Adrenal gland (tissue), 5 donors: ENCODE measurements at regions not wholly inside any gene's neighbourhood (a gene's known extent, or its start where the extent isn't known, plus 50 kb on each side); places are given as distances from the start of the nearest gene placed in this dataset.

Experiments used
- CTCF ChIP-seq, 6 experiments: fragments of 450-650 bp in 4 of 6; fragments of 200-600 bp in 2 of 6; sonication (generic) in 1 of 6; IDR thresholded peaks; 1 replicate in 5 of 6; 2 replicates in 1 of 6; pipeline versions ENCODE4 v1.5.1 to v1.8.0; 2016 to 2021; ENCODE audit warnings: antibody characterized with exemption in 6 of 6, mild to moderate bottlenecking in 2 of 6, moderate library complexity in 1 of 6
- POLR2A ChIP-seq, 2 donors: fragments of 450-650 bp; IDR thresholded peaks; one replicate each; pipeline ENCODE4 v1.6.1; 2017; ENCODE audit warnings: antibody characterized with exemption in 2 of 2, mild to moderate bottlenecking in 2 of 2, moderate library complexity in 1 of 2
- donor health status: DM: no; HTN: no; CAD: no.

DNA sequence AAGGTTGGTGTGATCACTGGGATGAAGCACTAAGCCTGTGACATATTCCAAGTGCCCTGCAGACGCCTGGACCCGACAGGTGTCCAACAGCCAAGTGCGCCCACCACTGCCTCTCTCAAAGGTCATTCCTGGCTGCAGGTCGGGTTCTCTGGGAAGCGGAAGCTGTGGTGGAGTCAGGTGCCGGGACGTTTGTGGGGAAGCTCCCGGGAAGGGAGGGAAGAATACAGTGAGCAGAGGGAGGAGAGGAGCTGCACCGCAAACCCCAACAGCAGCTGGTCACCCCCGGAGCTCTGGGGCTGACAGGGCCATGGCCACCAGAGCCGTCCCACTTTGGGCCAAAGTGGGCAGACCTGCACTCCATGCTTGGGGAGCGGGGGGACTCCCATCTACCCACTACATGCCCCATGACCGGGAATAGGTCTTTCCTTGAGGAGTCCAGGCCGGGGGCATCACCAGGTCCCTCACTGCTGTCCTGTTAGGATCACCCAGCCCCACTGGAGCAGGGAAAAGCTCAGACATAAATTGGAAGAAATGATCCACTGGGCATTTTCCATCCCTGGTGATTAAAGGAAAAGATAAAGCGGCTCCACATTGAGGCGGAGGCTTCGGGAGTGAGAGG, 84.5 kb upstream of the PPP2R2D start:
- TF ChIP-seq CTCF (IDR thresholded peaks at IDR 0.05) (no peak), POLR2A (IDR thresholded peaks at IDR 0.05) (no peak)
